GM12892 (cell line): ENCODE measurements at regions not wholly inside any gene's neighbourhood (a gene's known extent, or its start where the extent isn't known, plus 50 kb on each side); places are given as distances from the start of the nearest gene placed in this dataset.

Experiments
- POLR2A ChIP-seq: IDR thresholded peaks from 2 replicates; pipeline ENCODE4 v1.6.1; 2011; ENCODE audit warnings: low read depth, low read length, control low read depth
- POLR2AphosphoS5 ChIP-seq: IDR thresholded peaks from 2 replicates; pipeline ENCODE4 v1.6.1; 2011; ENCODE audit warnings: low read depth, low read length, control low read depth
- TAF1 ChIP-seq: IDR thresholded peaks from 2 replicates; pipeline ENCODE4 v1.6.1; 2011; ENCODE audit warnings: low read depth, mild to moderate bottlenecking, control low read depth, low read length, borderline replicate concordance

- TF ChIP-seq POLR2AphosphoS5, result no peak
- TF ChIP-seq POLR2A, result no peak
- no peak for TF ChIP-seq TAF1
These were observed 270.4 kb upstream of the TMEM161B start for GRCh38 chr5:88539026-88539425.
